CD4-positive, alpha-beta T cell treated with Interleukin-4 for 1 hour (primary cell): ENCODE measurements at regions not wholly inside any gene's neighbourhood (a gene's known extent, or its start where the extent isn't known, plus 50 kb on each side); places are given as distances from the start of the nearest gene placed in this dataset.
"Not testable (repeated sequence)": the region's sequence is repeated elsewhere in the genome, so short reads cannot be mapped to it uniquely, and the experiment has no call there.

Source experiments
- DNase-seq, 2 donors: peaks; one replicate each; pipeline ENCODE4 v3.0.0-alpha.2; 2020 to 2022

GRCh38 chr7:115789473-115789872 is 241.1 kb downstream of the TFEC start:
- not testable (repeated sequence) for DNase-seq

GRCh38 chr7:115782696-115783490 is 247.7 kb downstream of the TFEC start:
- DNase-seq = no peak

- no peak for DNase-seq
Observed at GRCh38 chr7:115779561-115779960, 251.0 kb downstream of the TFEC start.

- no peak for DNase-seq
Observed at GRCh38 chr7:115775981-115776380, 254.6 kb downstream of the TFEC start.

- DNase-seq = no peak
Observed at GRCh38 chr7:115763347-115763746, 267.2 kb downstream of the TFEC start.

GRCh38 chr7:115758025-115758424 is 272.5 kb downstream of the TFEC start:
- no peak for DNase-seq

GRCh38 chr7:115754226-115754625 is 276.3 kb downstream of the TFEC start:
- no peak for DNase-seq

- no peak for DNase-seq
Observed at GRCh38 chr7:115749924-115750323, 280.6 kb downstream of the TFEC start.

- peak in 1 of 2 donors; percentile 14 for DNase-seq
Observed at GRCh38 chr7:115748123-115748738, 282.3 kb downstream of the TFEC start.

- no peak for DNase-seq
Observed at GRCh38 chr7:115747174-115747573, 283.4 kb downstream of the TFEC start.

- DNase-seq = no peak
Observed at GRCh38 chr7:115740043-115740442, 290.5 kb downstream of the TFEC start.

GRCh38 chr7:115734641-115735040 is 295.9 kb downstream of the TFEC start:
- no peak for DNase-seq

GRCh38 chr7:115731796-115732471 is 298.6 kb downstream of the TFEC start:
- no peak for DNase-seq

GRCh38 chr7:115728518-115728917 is 302.0 kb downstream of the TFEC start:
- DNase-seq = no peak

GRCh38 chr7:115724400-115725056 is 306.0 kb downstream of the TFEC start:
- DNase-seq = no peak

GRCh38 chr7:115722302-115722977 is 308.1 kb downstream of the TFEC start:
- peak in 1 of 2 donors; percentile 24 for DNase-seq

GRCh38 chr7:115721293-115722217 is 309.0 kb downstream of the TFEC start:
- no peak for DNase-seq

- DNase-seq = no peak
Observed at GRCh38 chr7:115719963-115720362, 310.6 kb downstream of the TFEC start.

- no peak for DNase-seq
Observed at GRCh38 chr7:115709664-115710063, 320.9 kb downstream of the TFEC start.

GRCh38 chr7:115708013-115708341 is 322.6 kb downstream of the TFEC start:
- DNase-seq = no peak

GRCh38 chr7:115707258-115708012 is 323.1 kb downstream of the TFEC start:
- DNase-seq = peak in 1 of 2 donors; percentile 14
